GM12878 (cell line): ENCODE measurements at regions not wholly inside any gene's neighbourhood (a gene's known extent, or its start where the extent isn't known, plus 50 kb on each side); places are given as distances from the start of the nearest gene placed in this dataset.

Experiments
- EED ChIP-seq: sonication (generic); IDR thresholded peaks from 2 replicates; pipeline ENCODE4 v1.6.1; 2016; ENCODE audit warnings: antibody characterized with exemption, low read depth
- ESRRA ChIP-seq: IDR thresholded peaks from 2 replicates; pipeline ENCODE4 v1.6.1; 2012; ENCODE audit warnings: mild to moderate bottlenecking, low read length, improper control_type of control experiment
- MTA3 ChIP-seq: IDR thresholded peaks from 2 replicates; pipeline ENCODE4 v1.6.1; 2012; ENCODE audit warnings: low read length, inconsistent platforms, borderline replicate concordance
- RFX5 ChIP-seq: IDR thresholded peaks from 2 replicates; pipeline ENCODE4 v1.6.1; 2011; ENCODE audit warnings: low read depth, low read length, improper control_type of control experiment
- ZNF622 ChIP-seq: fragments of 450-650 bp; IDR thresholded peaks from 2 replicates; pipeline ENCODE4 v1.6.1; 2017; ENCODE audit warnings: mild to moderate bottlenecking, inconsistent platforms
- TF ChIP-seq, protein P1 (sequence below): fragments of 450-650 bp; IDR thresholded peaks from 2 replicates; pipeline ENCODE4 v1.6.1; 2017; ENCODE audit warnings: mild to moderate bottlenecking, moderate library complexity
- TF ChIP-seq, protein P2 (sequence below): fragments of 150-350 bp; IDR thresholded peaks from 2 replicates; pipeline ENCODE4 v1.6.1; 2014; ENCODE audit warnings: mild to moderate bottlenecking, low read depth, low read length
- TF ChIP-seq, protein P3 (sequence below): fragments of 450-650 bp; IDR thresholded peaks from 2 replicates; pipeline ENCODE4 v1.6.1; 2016; ENCODE audit warnings: mild to moderate bottlenecking

DNA sequence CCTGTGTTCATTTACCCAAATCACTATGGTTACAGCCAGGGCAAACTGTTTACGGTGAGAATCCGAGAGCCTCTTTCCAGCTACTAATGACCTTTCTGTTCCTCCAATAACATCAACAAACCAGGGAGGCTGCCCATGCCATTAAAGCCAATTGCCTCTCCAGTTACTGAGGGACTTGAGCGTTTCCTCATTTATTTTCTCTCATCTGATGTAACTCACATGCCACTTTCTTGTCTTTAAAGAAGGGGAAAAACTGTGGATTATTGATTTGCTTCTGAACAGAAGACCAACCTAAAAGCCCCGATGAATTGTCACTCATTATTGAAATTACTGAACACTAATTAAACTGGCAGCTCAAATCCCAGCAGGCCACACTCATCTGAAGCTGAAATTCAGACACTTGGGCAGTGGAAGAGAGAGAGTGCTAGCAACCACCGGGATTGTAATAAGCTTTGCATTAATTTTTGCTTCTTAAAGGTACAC, 595.8 kb upstream of the MKI67 start (continued):
- TF ChIP-seq, protein P1, sequence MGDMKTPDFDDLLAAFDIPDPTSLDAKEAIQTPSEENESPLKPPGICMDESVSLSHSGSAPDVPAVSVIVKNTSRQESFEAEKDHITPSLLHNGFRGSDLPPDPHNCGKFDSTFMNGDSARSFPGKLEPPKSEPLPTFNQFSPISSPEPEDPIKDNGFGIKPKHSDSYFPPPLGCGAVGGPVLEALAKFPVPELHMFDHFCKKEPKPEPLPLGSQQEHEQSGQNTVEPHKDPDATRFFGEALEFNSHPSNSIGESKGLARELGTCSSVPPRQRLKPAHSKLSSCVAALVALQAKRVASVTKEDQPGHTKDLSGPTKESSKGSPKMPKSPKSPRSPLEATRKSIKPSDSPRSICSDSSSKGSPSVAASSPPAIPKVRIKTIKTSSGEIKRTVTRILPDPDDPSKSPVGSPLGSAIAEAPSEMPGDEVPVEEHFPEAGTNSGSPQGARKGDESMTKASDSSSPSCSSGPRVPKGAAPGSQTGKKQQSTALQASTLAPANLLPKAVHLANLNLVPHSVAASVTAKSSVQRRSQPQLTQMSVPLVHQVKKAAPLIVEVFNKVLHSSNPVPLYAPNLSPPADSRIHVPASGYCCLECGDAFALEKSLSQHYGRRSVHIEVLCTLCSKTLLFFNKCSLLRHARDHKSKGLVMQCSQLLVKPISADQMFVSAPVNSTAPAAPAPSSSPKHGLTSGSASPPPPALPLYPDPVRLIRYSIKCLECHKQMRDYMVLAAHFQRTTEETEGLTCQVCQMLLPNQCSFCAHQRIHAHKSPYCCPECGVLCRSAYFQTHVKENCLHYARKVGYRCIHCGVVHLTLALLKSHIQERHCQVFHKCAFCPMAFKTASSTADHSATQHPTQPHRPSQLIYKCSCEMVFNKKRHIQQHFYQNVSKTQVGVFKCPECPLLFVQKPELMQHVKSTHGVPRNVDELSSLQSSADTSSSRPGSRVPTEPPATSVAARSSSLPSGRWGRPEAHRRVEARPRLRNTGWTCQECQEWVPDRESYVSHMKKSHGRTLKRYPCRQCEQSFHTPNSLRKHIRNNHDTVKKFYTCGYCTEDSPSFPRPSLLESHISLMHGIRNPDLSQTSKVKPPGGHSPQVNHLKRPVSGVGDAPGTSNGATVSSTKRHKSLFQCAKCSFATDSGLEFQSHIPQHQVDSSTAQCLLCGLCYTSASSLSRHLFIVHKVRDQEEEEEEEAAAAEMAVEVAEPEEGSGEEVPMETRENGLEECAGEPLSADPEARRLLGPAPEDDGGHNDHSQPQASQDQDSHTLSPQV = no peak
- no peak for TF ChIP-seq ZNF622
- TF ChIP-seq, protein P2, sequence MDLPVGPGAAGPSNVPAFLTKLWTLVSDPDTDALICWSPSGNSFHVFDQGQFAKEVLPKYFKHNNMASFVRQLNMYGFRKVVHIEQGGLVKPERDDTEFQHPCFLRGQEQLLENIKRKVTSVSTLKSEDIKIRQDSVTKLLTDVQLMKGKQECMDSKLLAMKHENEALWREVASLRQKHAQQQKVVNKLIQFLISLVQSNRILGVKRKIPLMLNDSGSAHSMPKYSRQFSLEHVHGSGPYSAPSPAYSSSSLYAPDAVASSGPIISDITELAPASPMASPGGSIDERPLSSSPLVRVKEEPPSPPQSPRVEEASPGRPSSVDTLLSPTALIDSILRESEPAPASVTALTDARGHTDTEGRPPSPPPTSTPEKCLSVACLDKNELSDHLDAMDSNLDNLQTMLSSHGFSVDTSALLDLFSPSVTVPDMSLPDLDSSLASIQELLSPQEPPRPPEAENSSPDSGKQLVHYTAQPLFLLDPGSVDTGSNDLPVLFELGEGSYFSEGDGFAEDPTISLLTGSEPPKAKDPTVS = no peak
- no peak for TF ChIP-seq MTA3
- no peak for TF ChIP-seq RFX5
- TF ChIP-seq, protein P3, sequence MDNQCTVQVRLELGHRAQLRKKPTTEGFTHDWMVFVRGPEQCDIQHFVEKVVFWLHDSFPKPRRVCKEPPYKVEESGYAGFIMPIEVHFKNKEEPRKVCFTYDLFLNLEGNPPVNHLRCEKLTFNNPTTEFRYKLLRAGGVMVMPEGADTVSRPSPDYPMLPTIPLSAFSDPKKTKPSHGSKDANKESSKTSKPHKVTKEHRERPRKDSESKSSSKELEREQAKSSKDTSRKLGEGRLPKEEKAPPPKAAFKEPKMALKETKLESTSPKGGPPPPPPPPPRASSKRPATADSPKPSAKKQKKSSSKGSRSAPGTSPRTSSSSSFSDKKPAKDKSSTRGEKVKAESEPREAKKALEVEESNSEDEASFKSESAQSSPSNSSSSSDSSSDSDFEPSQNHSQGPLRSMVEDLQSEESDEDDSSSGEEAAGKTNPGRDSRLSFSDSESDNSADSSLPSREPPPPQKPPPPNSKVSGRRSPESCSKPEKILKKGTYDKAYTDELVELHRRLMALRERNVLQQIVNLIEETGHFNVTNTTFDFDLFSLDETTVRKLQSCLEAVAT = no peak
- no peak for TF ChIP-seq ESRRA
- no peak for TF ChIP-seq EED
